Chondrocyte (in vitro differentiated cells): ENCODE measurements at regions not wholly inside any gene's neighbourhood (a gene's known extent, or its start where the extent isn't known, plus 50 kb on each side); places are given as distances from the start of the nearest gene placed in this dataset.

Source experiments
- DNase-seq: peaks from one replicate; pipeline ENCODE4 v3.0.0; 2021; ENCODE audit warnings: mixed read lengths, low spot score
- H3K27ac Mint-ChIP-seq: one replicate; pipeline ENCODE4 v1.8.0; 2021; ENCODE audit warnings: mild to moderate bottlenecking, moderate library complexity, mixed read lengths; ENCODE audit not compliant: unreplicated experiment
- H3K27me3 Mint-ChIP-seq: 2 replicates; pipeline ENCODE4 v1.8.0; 2021; ENCODE audit warnings: low read depth, mixed read lengths
- H3K36me3 Mint-ChIP-seq: 2 replicates; pipeline ENCODE4 v1.8.0; 2021; ENCODE audit warnings: low read depth, mixed read lengths
- H3K4me1 Mint-ChIP-seq: 2 replicates; pipeline ENCODE4 v1.8.0; 2021; ENCODE audit warnings: low read depth, mild to moderate bottlenecking, mixed read lengths
- H3K4me3 Mint-ChIP-seq: one replicate; pipeline ENCODE4 v1.8.0; 2021; ENCODE audit warnings: mild to moderate bottlenecking, moderate library complexity, mixed read lengths; ENCODE audit not compliant: unreplicated experiment
- H3K9me3 Mint-ChIP-seq: 2 replicates; pipeline ENCODE4 v1.8.0; 2021; ENCODE audit warnings: low read depth, mixed read lengths
- TF ChIP-seq, protein P1 (sequence below): fragments of 200-600 bp; sonication (generic); IDR thresholded peaks from 2 replicates; pipeline ENCODE4 v1.5.0; 2021; ENCODE audit warnings: antibody characterized with exemption, mild to moderate bottlenecking, moderate library complexity

DNA sequence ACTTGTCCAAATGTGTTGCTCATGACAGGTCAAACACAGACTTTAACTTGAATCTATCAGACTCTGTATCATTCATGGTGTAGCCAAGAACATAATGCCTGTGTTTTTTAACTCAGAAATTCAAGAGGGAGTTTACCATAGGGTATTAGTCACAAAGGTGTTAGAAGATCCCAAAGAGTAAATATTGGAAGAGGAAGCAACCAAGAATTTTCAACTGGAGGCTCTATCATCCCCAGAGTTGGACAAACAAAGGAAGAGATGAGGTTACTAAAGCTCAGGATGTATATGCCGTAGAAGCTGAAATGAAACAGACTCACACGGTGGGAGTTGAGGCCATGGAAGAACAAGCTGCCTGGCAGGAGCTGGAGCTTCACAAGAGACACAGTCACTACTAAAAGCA lies 116.2 kb upstream of the COL8A1 start:
- Mint-ChIP-seq H3K27me3 (no peaks in the 10 kb centered on the region), H3K27ac (peak overlapping the region; percentile 80), H3K36me3 (peaks cover 13% of the 10 kb centered on the region), H3K4me1 (peaks cover 86% of the 10 kb centered on the region), H3K4me3 (peak overlapping the region; percentile 76), H3K9me3 (peaks cover 9% of the 10 kb centered on the region)
- no peak for DNase-seq
- TF ChIP-seq, protein P1, sequence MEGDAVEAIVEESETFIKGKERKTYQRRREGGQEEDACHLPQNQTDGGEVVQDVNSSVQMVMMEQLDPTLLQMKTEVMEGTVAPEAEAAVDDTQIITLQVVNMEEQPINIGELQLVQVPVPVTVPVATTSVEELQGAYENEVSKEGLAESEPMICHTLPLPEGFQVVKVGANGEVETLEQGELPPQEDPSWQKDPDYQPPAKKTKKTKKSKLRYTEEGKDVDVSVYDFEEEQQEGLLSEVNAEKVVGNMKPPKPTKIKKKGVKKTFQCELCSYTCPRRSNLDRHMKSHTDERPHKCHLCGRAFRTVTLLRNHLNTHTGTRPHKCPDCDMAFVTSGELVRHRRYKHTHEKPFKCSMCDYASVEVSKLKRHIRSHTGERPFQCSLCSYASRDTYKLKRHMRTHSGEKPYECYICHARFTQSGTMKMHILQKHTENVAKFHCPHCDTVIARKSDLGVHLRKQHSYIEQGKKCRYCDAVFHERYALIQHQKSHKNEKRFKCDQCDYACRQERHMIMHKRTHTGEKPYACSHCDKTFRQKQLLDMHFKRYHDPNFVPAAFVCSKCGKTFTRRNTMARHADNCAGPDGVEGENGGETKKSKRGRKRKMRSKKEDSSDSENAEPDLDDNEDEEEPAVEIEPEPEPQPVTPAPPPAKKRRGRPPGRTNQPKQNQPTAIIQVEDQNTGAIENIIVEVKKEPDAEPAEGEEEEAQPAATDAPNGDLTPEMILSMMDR: no peak

DNA sequence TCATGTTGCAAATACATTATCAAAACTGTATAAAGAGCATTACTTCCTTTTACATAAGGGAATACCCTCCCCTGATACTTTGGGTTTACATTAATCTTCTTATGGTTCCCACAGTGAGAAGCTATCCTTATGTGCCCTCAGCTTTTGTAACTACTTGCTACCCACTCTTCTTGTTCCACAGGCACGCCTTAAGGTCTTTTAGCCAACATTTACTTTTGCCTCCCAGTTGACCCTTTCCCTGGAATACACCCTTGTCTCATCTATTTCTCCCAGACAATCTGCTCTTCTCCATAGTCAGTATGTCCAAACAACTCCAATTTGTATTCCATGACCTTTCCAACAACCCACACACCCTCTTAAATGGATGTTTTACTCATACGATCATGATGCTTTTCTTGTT lies 116.8 kb upstream of the COL8A1 start:
- Mint-ChIP-seq H3K4me3 (peak overlapping the region; percentile 76), H3K9me3 (peaks cover 9% of the 10 kb centered on the region), H3K27ac (peak overlapping the region; percentile 80), H3K4me1 (peaks cover 86% of the 10 kb centered on the region), H3K27me3 (no peaks in the 10 kb centered on the region), H3K36me3 (peaks cover 16% of the 10 kb centered on the region)
- TF ChIP-seq, protein P1: no peak
- no peak for DNase-seq

DNA sequence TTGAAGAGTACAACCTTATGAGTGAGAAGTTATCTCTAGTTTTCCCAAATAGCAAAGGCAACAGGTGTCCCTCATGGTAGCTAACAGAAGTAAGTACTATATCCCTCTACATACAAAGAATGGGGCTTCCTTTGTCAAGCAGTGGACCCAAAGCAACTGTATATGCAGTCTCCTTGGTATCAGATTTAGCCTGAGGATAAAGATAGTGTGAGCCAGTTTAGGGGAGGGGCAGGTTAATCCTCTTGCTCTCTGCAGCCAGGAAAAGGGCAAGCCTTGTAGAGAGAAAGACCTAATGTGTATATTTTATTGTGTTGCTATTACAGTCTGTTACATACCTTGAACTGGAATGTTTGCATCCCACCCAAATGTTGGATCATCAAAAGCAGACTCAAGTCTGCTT lies 117.9 kb upstream of the COL8A1 start:
- TF ChIP-seq, protein P1: no peak
- H3K4me1 Mint-ChIP-seq: peaks cover 83% of the 10 kb centered on the region
- H3K4me3 Mint-ChIP-seq: peak overlapping the region; percentile 40
- no peaks in the 10 kb centered on the region for H3K27me3 Mint-ChIP-seq
- peaks cover 5% of the 10 kb centered on the region for H3K9me3 Mint-ChIP-seq
- no peak for DNase-seq
- H3K36me3 Mint-ChIP-seq: peaks cover 15% of the 10 kb centered on the region
- H3K27ac Mint-ChIP-seq: peak overlapping the region; percentile 53

DNA sequence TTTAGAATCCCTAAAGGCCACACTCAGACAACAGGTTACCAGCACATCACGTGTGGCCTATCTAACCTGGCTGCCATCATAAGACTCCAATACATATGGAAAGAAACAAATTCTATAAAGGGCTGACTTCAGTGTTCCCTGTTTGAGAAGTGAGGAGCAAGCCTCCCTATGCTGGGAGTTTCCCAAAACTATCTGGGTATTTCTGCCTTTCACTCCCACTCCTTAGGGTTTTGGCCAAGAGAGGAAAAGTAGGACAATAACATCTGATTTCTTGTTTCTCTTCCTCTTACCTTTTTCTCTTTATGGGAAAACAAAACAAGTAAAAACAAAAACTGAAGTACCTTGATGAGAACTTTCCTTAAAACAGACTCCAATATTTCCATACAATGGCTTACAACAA lies 121.5 kb upstream of the COL8A1 start:
- Mint-ChIP-seq H3K27me3 (no peaks in the 10 kb centered on the region), H3K36me3 (peaks cover 13% of the 10 kb centered on the region), H3K4me3 (no peak overlapping the region), H3K4me1 (peaks cover 78% of the 10 kb centered on the region), H3K27ac (peak overlapping the region; percentile 39), H3K9me3 (peaks cover 3% of the 10 kb centered on the region)
- TF ChIP-seq, protein P1: no peak
- DNase-seq: no peak

DNA sequence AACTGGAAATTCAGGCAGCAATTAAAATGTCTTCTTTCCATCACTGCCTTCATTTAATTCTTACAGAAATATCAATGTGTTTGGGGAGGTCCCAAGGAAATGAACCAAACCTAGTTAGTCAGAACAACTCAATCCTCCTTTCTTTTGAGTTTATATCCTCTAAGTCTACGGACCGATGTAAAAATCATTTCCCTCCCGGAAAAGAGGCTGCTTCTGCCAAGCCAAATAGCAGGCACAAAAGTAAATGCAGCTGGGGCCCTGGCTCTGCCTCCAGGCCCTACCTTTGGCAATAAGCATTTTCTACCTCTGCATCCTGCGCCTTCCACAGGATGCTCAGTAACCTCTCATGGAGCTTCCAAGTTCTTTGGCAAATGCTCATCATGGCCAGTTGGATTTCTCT lies 122.5 kb upstream of the COL8A1 start:
- peaks cover 3% of the 10 kb centered on the region for H3K9me3 Mint-ChIP-seq
- DNase-seq: no peak
- H3K27me3 Mint-ChIP-seq: no peaks in the 10 kb centered on the region
- H3K27ac Mint-ChIP-seq: peak overlapping the region; percentile 28
- H3K4me1 Mint-ChIP-seq: peaks cover 77% of the 10 kb centered on the region
- H3K36me3 Mint-ChIP-seq: peaks cover 15% of the 10 kb centered on the region
- TF ChIP-seq, protein P1: no peak
- H3K4me3 Mint-ChIP-seq: no peak overlapping the region
